K562 (cell line): ENCODE measurements at regions not wholly inside any gene's neighbourhood (a gene's known extent, or its start where the extent isn't known, plus 50 kb on each side); places are given as distances from the start of the nearest gene placed in this dataset.

Source experiments
- ATAC-seq: fragments of 200-7000 bp; cut with Tn5 transposase; 3 replicates; pipeline ENCODE4 v1.9.1; 2020; ENCODE audit warnings: moderate library complexity
- BruUV-seq: library from RNA; stranded (reverse); fragments of 400-500 nt; replicated peaks from 2 replicates; lab custom pipeline; 2021; lab: Mats Ljungman, UMichigan
- CTCF ChIA-PET: fragments of 300-600 bp; formaldehyde crosslinking; extraction: SDS; loops from one replicate; lab custom pipeline; 2021; ENCODE audit warnings: low intra/inter-chr PET ratio; lab: Yijun Ruan, JAX
- POLR2A ChIA-PET: fragments of 300-600, 350-650 bp; sonication (Branson Sonifier 250); formaldehyde crosslinking; extraction: SDS; loops from one replicate; lab custom pipeline; 2021; ENCODE audit warnings: antibody characterized with exemption, inconsistent platforms; lab: Yijun Ruan, JAX
- DNase-seq, 4 experiments: peaks; one replicate each; pipeline versions ENCODE4 v3.0.0 to v3.0.0-alpha.2; 2011 to 2018; ENCODE audit warnings: low spot score in 3 of 4, mixed read lengths in 3 of 4; ENCODE audit errors: extremely low read depth in 1 of 4
- FAIRE-seq: peaks from 2 replicates; lab custom pipeline; 2011; peaks lifted over from hg19 to GRCh38; lab: Jason Lieb, UNC
- H2AFZ ChIP-seq: 2 replicates; pipeline ENCODE4 v1.6.0; 2011; ENCODE audit warnings: low read depth, low read length, control low read depth, inconsistent platforms
- H3K27ac ChIP-seq: fragments of 200-600 bp; 3 replicates; pipeline ENCODE4 v1.8.0; 2011; ENCODE audit warnings: low read depth, mild to moderate bottlenecking, control low read depth, inconsistent platforms, low read length, moderate library complexity, mixed read lengths; ENCODE audit errors: extremely low read depth
- H3K27me3 ChIP-seq, 2 experiments: fragments of 300-600 bp in 1 of 2; 2 replicates in 1 of 2; 3 replicates in 1 of 2; pipeline versions ENCODE4 v1.6.0 to v1.8.0; 2011; ENCODE audit warnings: inconsistent platforms in 2 of 2, low read length in 2 of 2, mild to moderate bottlenecking in 1 of 2, mixed read lengths in 1 of 2, moderate library complexity in 1 of 2; ENCODE audit not compliant: control insufficient read depth in 2 of 2, insufficient read depth in 2 of 2
- H3K36me3 ChIP-seq: fragments of 300-600 bp; 3 replicates; pipeline ENCODE4 v1.8.0; 2011; ENCODE audit warnings: mild to moderate bottlenecking, low read length, inconsistent platforms; ENCODE audit not compliant: control insufficient read depth, insufficient read depth
- H3K4me1 ChIP-seq, 2 experiments: fragments of 200-600 bp in 1 of 2; replicated peaks in 1 of 2; 2 replicates in 1 of 2; 3 replicates in 1 of 2; pipeline versions ENCODE4 v1.5.1 to v1.8.0; 2011; ENCODE audit warnings: inconsistent platforms in 2 of 2, low read length in 2 of 2, mild to moderate bottlenecking in 1 of 2, mixed read lengths in 1 of 2, moderate library complexity in 1 of 2; ENCODE audit not compliant: control insufficient read depth in 2 of 2, insufficient read depth in 2 of 2
- H3K4me2 ChIP-seq: 2 replicates; pipeline ENCODE4 v1.6.1; 2011; ENCODE audit warnings: low read length, control low read depth, inconsistent platforms, mixed read lengths; ENCODE audit not compliant: insufficient read depth
- H3K4me3 ChIP-seq: fragments of 200-600 bp; sonication (generic), shearing (Covaris generic); 2 replicates; pipeline ENCODE4 v1.5.1; 2016; ENCODE audit warnings: control low read depth, inconsistent platforms
- H3K79me2 ChIP-seq: fragments of 200-600 bp; 3 replicates; pipeline ENCODE4 v1.8.0; 2011; ENCODE audit warnings: low read length, inconsistent platforms; ENCODE audit not compliant: control insufficient read depth, insufficient read depth
- H3K9ac ChIP-seq, 2 experiments: 2 replicates each; pipeline versions ENCODE4 v1.6.0 to v1.6.1; 2011; ENCODE audit warnings: low read depth in 2 of 2, low read length in 2 of 2, control low read depth in 1 of 2, inconsistent platforms in 1 of 2, mild to moderate bottlenecking in 1 of 2, mixed read lengths in 1 of 2; ENCODE audit not compliant: insufficient read depth in 1 of 2
- H3K9me1 ChIP-seq: one replicate; pipeline ENCODE4 v1.6.0; 2011; ENCODE audit warnings: inconsistent platforms, mild to moderate bottlenecking, low read length, moderate library complexity; ENCODE audit not compliant: control insufficient read depth, insufficient read depth
- H3K9me3 ChIP-seq: replicated peaks from 2 replicates; pipeline ENCODE4 v1.5.1; 2011; ENCODE audit warnings: low read depth, low read length, inconsistent platforms; ENCODE audit not compliant: control insufficient read depth, insufficient read depth
- H4K20me1 ChIP-seq: replicated peaks from 2 replicates; pipeline ENCODE4 v1.6.1; 2011; ENCODE audit warnings: low read length, inconsistent platforms, mixed read lengths; ENCODE audit not compliant: control insufficient read depth, insufficient read depth
- CBFB ChIP-seq: sonication (generic); formaldehyde crosslinking; IDR thresholded peaks from 2 replicates; pipeline ENCODE4 v1.4.0; 2020; ENCODE audit warnings: mild to moderate bottlenecking, missing genetic modification reagents
- CEBPZ ChIP-seq: fragments of 150-350 bp; IDR thresholded peaks from 2 replicates; pipeline ENCODE4 v1.6.1; 2014; ENCODE audit warnings: low read depth, mild to moderate bottlenecking, low read length, borderline replicate concordance
- FOXO4 ChIP-seq: fragments of 450-650 bp; formaldehyde crosslinking; IDR thresholded peaks from 2 replicates; pipeline ENCODE4 v1.4.0; 2020; ENCODE audit warnings: mild to moderate bottlenecking, moderate library complexity
- KHSRP ChIP-seq: fragments of 450-650 bp; IDR thresholded peaks from 2 replicates; pipeline ENCODE4 v1.6.1; 2017
- MAX ChIP-seq: sonication (generic); formaldehyde crosslinking; IDR thresholded peaks from 2 replicates; pipeline ENCODE4 v1.9.0; 2022; ENCODE audit warnings: mild to moderate bottlenecking, missing genetic modification reagents
- POLR2H ChIP-seq: IDR thresholded peaks from 2 replicates; pipeline ENCODE4 v1.6.1; 2016; ENCODE audit warnings: missing genetic modification characterization, low read depth, mild to moderate bottlenecking, control low read depth, missing compliant biosample characterization, moderate library complexity
- SPI1 ChIP-seq: IDR thresholded peaks from 2 replicates; pipeline ENCODE4 v1.6.1; 2011; ENCODE audit warnings: low read depth, low read length, control low read depth, borderline replicate concordance
- SREBF2 ChIP-seq: sonication (generic); formaldehyde crosslinking; IDR thresholded peaks from 2 replicates; pipeline ENCODE4 v1.4.0; 2020; ENCODE audit warnings: mild to moderate bottlenecking, missing genetic modification reagents
- THRA ChIP-seq: fragments of 450-650 bp; IDR thresholded peaks from 2 replicates; pipeline ENCODE4 v1.6.1; 2017; ENCODE audit warnings: mild to moderate bottlenecking, moderate library complexity
- ZKSCAN3 ChIP-seq: fragments of 250-450 bp; sonication (Bioruptor Pico); IDR thresholded peaks from 2 replicates; pipeline ENCODE4 v1.4.0; 2020
- WGBS: fragments of 100-300 bp; shearing (Covaris generic); methylation state at CpG from one replicate; pipeline ENCODE4 v1.1.6; 2016; ENCODE audit warnings: low coverage, mixed read lengths; ENCODE audit not compliant: insufficient coverage; ENCODE audit errors: missing lambda C conversion rate; 5-methylcytosine and 5-hydroxymethylcytosine counted together
- in situ Hi-C: fragments of 300-500 bp; cut with MboI; formaldehyde crosslinking; loops from 4 replicates; pipeline ENCODE4 v1.15.0; 2018; ENCODE audit warnings: inconsistent platforms, mixed read lengths
- intact Hi-C: fragments of 100-400 bp; cut with micrococcal nuclease; formaldehyde crosslinking; loops from 2 replicates; pipeline ENCODE4 v1.14.2; 2022

DNA sequence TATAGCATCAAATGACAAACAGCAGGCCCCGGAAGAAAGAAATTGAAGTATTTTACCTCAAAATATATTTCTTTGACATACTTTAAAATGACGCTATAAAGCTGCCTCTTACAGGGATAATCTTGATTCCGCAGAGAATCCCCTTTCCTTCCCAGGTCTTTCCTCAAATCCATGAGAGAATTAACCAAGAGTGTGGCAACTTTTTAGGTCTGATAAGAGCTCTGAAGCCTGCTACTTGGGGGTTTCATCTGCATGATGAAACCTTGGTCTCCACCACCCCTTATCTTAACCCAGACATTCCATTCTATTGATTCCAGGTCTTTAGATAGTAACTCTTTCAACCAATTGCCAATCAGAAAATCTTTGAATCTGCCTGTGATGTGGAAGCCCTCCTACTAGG, 173.8 kb downstream of the CEMIP2 start:
- Histone ChIP-seq H2AFZ (no peak overlapping the region), H3K79me2 (no peaks in the 10 kb centered on the region), H3K27ac (no peak overlapping the region), H3K4me1 (no peaks in the 10 kb centered on the region), H3K9me3 (no peaks in the 10 kb centered on the region), H3K9ac (no peak overlapping the region), H3K27me3 (no peaks in the 10 kb centered on the region; a peak in 1 of 5 replicates), H4K20me1 (no peaks in the 10 kb centered on the region), H3K4me3 (no peak overlapping the region), H3K4me2 (no peak overlapping the region), H3K36me3 (no peaks in the 10 kb centered on the region), H3K9me1 (no peaks in the 10 kb centered on the region)
- ChIA-PET CTCF (no interaction called here), POLR2A (interaction anchor here (0.8 kb wide), 1 partner anchor 14 kb away, joined by 3 read pairs; no protein-coding TSS in a partner anchor)
- intact Hi-C loops (no loop called here), in situ Hi-C loops (no loop called here)
- DNase-seq (no peak), FAIRE-seq (no peak), ATAC-seq (no peak)
- 3% methylated on average over 3 of the region's 3 CpGs for WGBS
- TF ChIP-seq KHSRP (no peak), ZKSCAN3 (CRISPR knock-in tag) (no peak), MAX (CRISPR knock-in tag) (no peak), THRA (no peak), POLR2H (tag) (no peak), CEBPZ (no peak), SPI1 (no peak), CBFB (CRISPR knock-in tag) (no peak), FOXO4 (CRISPR knock-in tag) (no peak), SREBF2 (CRISPR knock-in tag) (no peak)
- no TSS peak for BruUV-seq
